Stimulated activated CD4-positive, alpha-beta T cell treated with anti-CD3 and anti-CD28 coated beads, Interleukin-15, amount 100 ng/mL, for 48 hours (primary cell): ENCODE measurements at regions not wholly inside any gene's neighbourhood (a gene's known extent, or its start where the extent isn't known, plus 50 kb on each side); places are given as distances from the start of the nearest gene placed in this dataset.
"Not testable (repeated sequence)": the region's sequence is repeated elsewhere in the genome, so short reads cannot be mapped to it uniquely, and the experiment has no call there.

ENCODE experiments used
- DNase-seq, 2 donors: peaks; one replicate each; pipeline ENCODE4 v3.0.0-alpha.2; 2020; ENCODE audit warnings: low read depth in 2 of 2

GRCh38 chr15:35929740-35930444 is 383.9 kb upstream of the DPH6 start:
- no peak for DNase-seq

- DNase-seq = no peak
These were observed 385.9 kb upstream of the DPH6 start for GRCh38 chr15:35931799-35932341.

GRCh38 chr15:35932531-35932930 is 386.6 kb upstream of the DPH6 start:
- no peak for DNase-seq

GRCh38 chr15:35933531-35933930 is 387.6 kb upstream of the DPH6 start:
- DNase-seq = no peak

- no peak for DNase-seq
These were observed 388.6 kb upstream of the DPH6 start for GRCh38 chr15:35934383-35935049.

GRCh38 chr15:35936284-35936683 is 390.3 kb upstream of the DPH6 start:
- DNase-seq = no peak

GRCh38 chr15:35937380-35937779 is 391.4 kb upstream of the DPH6 start:
- DNase-seq = no peak

GRCh38 chr15:35944945-35945585 is 399.1 kb upstream of the DPH6 start:
- DNase-seq = no peak

GRCh38 chr15:35953424-35953823 is 407.5 kb upstream of the DPH6 start:
- no peak for DNase-seq

- no peak for DNase-seq
These were observed 410.1 kb upstream of the DPH6 start for GRCh38 chr15:35956056-35956455.

GRCh38 chr15:35958021-35958420 is 412.1 kb upstream of the DPH6 start:
- DNase-seq = no peak

- no peak for DNase-seq
These were observed 413.0 kb upstream of the DPH6 start for GRCh38 chr15:35958975-35959374.

- DNase-seq = no peak
These were observed 417.4 kb upstream of the DPH6 start for GRCh38 chr15:35963326-35963725.

GRCh38 chr15:35966781-35967180 is 420.8 kb upstream of the DPH6 start:
- DNase-seq = no peak

GRCh38 chr15:35967968-35968367 is 422.0 kb upstream of the DPH6 start:
- DNase-seq = not testable (repeated sequence)

- no peak for DNase-seq
These were observed 427.1 kb upstream of the DPH6 start for GRCh38 chr15:35973029-35973428.

GRCh38 chr15:35974052-35974451 is 428.1 kb upstream of the DPH6 start:
- DNase-seq = no peak

- no peak for DNase-seq
These were observed 430.0 kb upstream of the DPH6 start for GRCh38 chr15:35975941-35976340.

GRCh38 chr15:35979608-35980007 is 433.6 kb upstream of the DPH6 start:
- DNase-seq = no peak

- no peak for DNase-seq
These were observed 434.8 kb upstream of the DPH6 start for GRCh38 chr15:35980719-35981118.

GRCh38 chr15:35986191-35986721 is 440.3 kb upstream of the DPH6 start:
- DNase-seq = no peak

GRCh38 chr15:35987056-35987455 is 441.1 kb upstream of the DPH6 start:
- DNase-seq = no peak

GRCh38 chr15:35991386-35991785 is 445.4 kb upstream of the DPH6 start:
- DNase-seq = no peak
